Renal pelvis (tissue), 1 donor: ENCODE measurements at regions not wholly inside any gene's neighbourhood (a gene's known extent, or its start where the extent isn't known, plus 50 kb on each side); places are given as distances from the start of the nearest gene placed in this dataset.
A peak's percentile ranks its signal among the peaks of the same experiment; 100 is the strongest.
"Not testable (repeated sequence)": the region's sequence is repeated elsewhere in the genome, so short reads cannot be mapped to it uniquely, and the experiment has no call there.

ENCODE experiments used
- DNase-seq: peaks from one replicate; pipeline ENCODE4 v3.0.0-alpha.2; 2013

DNA sequence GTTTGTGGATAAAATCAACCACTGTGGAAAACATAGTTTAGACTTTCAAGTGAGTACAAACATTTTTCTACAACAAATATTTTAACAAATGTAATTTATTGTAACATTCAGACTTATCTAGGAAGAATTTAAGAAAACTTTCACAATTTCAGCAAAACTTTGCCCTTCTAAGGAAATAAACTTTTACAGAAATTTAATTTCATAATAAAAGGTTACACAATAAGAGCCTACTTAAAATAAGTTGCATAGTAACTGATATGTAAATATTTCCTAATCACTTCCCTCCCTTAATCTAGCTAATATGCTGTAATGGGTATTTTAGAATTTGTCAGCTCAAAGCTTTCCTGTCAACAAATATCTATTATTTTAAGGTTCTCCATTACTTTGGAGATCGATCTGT, 1899.9 kb downstream of the MAT2B start:
- no peak for DNase-seq

DNA sequence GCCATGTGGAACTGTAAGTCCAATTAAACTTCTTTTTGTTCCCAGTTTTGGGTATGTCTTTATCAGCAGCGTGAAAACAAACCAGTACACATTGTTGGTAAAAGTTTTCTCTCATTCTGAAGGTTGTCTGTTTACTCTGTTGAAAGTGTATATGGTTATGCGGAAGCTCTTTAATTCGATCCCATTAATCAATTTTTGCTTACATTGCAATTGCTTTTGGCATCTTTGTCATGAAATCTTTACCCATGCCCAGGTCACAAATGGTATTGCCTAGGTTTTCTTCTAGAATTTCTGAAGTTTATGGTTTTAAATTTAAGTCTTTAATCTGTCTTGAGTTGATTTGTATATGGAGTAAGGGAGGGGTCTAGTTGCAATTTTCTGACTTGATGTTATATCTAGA, 1901.9 kb downstream of the MAT2B start:
- DNase-seq: no peak

DNA sequence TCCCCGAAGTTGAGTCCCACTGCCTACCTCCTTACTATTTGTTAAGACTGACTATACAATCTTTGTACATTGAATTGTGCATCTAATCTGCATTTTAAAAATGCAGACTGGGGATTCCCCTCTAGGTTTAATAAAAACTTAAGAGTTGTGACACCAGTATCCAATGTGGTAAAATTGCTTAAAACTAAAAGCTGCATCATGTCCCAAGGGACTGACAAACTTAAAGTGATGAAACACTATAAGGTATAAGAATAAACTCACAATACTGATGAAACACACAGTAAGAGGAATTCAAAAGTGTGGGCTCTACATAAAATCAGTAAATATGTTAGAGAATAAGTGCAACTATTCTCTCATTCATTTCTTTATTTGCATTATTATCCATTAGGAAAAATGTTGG, 1905.1 kb downstream of the MAT2B start:
- DNase-seq: no peak

DNA sequence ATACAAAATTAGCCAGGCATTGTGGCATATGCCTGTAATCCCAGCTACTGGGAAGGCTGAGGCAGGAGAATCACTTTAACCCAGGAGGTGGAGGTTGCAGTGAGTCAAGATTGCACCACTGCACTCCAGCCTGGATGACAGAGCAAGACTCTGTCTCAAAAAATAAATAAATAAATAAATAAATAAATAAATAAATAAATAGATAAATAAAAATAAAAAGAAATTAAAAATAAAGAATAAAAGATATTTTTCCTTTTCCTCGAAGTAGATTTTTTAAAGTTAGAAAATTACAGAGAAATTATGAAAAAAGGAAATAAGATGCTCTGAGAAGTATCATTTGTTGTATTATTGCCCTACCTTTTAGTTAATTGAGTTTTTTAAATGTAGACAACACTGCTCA, 1906.1 kb downstream of the MAT2B start:
- not testable (repeated sequence) for DNase-seq

DNA sequence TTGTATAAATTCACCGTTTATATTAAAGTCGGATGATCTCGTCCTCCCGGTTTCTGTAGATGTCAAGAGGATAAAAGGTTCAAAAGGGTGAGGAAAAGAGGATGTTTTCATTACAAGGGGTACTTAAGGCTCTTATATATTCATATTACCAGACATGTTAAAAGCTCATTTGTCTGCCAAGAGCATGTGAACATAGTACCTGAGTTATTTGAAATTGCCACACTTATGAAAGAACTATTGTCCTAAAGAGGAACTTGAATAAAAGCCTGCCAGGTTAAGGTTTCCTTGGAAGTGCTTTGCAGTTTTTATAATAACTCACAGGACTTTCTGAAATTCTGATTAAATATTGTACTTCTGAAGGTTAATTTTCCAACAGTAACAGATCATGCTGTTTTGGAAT, 1915.1 kb downstream of the MAT2B start:
- DNase-seq: no peak

DNA sequence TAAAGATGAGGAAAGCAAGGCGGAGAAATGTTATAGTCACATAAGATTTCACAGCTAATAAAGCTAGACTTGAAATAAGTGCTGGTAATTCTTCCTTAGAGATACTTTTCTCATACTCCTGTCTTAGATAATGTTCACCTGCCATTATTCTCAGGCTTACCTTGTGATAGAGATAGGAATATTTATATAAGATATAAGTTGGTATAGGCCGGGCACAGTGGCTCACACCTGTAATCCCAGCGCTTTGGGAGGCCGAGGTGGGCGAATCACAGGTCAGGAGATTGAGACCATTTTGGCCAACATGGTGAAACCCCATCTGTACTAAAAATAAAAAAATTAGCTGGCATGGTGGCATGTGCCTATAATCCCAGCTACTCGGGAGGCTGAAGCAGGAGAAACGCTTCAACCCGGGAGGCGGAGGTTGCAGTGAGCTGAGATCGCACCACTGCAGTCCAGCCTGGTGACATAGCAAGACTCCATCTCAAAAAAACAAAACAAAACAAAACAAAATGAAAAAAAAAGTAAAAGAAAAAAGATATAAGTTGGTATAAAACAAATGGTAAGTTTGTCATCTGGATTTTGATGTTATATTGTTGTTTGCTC, 1918.4 kb downstream of the MAT2B start:
- DNase-seq: no peak

DNA sequence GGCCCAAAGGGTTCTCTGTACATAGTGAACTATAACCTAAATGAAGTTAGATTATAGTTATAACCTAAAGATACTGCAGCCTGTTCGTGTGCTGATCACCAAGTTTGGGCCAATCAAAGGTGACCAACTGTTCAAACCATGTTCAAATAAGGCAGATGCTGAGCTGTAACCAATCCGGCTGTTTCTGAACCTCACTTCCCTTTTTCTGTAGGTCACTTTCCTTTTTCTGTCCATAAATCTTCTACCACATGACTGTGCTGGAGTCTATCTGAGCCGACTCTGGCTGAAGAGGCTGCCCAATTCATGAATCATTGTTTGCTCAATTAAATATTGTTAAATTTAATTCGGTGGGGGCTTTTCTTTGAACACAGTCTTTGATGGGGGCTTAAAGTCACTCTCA, 1920.2 kb downstream of the MAT2B start:
- no peak for DNase-seq

DNA sequence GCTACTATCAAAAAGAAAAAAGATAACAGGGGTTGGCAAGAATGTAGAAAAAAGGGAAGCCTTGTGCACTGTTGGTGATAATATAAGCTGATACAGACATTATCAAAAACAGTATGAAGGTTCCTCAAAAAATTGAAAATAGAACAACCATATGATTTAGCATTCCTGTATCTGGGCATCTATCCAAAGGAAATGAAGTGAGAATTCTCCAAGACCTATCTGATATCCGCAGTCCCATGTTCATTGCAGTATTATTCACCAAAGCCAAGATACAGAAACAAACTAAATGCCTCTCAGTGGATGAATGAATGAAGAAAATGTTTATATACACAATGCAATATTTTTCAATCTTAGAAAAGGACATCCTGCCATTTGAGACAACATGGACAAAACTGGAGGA, 1943.3 kb downstream of the MAT2B start:
- DNase-seq: no peak

DNA sequence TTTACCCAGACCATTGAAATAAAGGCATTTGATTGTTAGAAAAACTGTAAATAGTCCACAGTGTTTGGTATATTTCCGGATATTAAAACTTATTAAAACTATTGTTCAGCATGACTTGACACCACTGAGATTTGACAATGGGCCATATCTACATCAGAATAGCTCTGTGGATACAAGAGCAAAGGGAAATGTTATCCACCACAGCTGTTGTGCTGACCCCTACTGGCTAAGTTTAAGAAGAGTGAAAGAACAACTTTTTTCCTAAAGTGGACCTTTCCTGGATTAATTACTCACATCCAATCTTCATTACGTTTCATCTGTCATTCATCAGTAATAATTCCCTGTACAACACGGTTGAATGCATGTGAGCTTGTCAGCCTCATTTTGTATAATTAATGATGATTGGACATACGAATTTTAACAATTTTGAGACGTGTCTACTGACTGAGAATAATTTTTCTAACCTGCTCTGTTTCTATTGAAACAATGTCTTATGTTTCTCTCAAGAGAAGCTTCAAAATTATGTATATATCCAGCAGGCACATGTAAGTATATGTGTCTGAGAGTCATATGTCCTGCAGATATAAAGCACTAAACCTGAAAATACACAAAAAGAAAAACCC, 1952.6 kb downstream of the MAT2B start:
- peak; percentile 20 for DNase-seq

DNA sequence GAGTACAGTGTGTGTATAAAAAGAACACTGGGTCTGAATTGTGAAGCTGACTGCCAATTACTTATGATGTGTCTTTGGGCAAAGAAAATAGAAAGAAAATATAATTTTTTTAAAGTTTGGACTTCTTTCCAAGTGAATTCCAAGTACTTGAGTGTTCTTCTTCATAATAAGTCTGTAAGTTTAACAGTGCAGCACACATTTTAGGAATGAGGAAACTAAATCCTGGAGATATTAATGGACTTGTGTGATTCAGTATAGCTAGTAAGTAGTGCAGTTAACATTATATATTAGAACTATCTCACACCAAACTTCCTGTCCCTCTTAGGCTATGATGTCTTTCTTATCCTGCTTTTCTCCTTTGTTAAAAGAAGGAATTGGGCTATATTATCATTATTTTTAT, 1953.8 kb downstream of the MAT2B start:
- no peak for DNase-seq

DNA sequence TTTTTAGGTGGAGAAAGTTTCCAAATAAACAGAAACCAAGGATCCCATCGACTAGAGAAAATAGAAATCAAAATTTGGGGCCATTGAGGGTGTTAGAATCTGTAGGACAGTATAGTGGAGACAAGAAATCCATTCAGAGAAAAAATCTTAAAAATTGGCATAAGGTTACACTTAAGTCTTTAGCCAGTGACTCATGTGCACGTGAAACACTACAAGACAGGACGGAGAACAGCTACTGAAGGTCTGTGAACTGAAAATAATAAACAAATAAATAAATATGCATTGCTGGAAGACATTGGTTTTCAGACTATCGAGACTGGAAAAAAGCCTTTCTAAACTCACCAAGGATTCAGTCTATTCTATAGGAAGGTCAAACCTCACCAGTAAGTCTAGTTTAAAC, 1955.5 kb downstream of the MAT2B start:
- DNase-seq: no peak

DNA sequence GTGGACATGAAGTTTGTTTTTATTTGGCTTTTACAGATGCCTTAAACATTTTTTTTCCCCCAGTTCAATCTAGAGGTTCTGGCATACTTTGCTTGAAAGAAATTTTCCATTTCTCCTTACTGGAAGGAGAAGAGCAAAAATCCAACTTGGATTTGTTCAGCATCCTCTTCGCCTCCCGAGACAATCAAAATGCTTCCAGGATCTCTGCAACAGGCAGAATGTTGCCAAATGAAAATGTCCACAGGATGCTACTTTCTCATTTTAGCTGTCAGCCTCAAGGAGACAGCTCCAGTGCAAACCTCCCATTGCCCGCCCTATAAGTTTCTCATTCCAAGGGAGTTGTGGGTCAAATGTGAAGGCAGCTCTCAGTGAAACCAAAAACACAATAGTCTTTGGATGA, 1972.1 kb downstream of the MAT2B start:
- DNase-seq: no peak

DNA sequence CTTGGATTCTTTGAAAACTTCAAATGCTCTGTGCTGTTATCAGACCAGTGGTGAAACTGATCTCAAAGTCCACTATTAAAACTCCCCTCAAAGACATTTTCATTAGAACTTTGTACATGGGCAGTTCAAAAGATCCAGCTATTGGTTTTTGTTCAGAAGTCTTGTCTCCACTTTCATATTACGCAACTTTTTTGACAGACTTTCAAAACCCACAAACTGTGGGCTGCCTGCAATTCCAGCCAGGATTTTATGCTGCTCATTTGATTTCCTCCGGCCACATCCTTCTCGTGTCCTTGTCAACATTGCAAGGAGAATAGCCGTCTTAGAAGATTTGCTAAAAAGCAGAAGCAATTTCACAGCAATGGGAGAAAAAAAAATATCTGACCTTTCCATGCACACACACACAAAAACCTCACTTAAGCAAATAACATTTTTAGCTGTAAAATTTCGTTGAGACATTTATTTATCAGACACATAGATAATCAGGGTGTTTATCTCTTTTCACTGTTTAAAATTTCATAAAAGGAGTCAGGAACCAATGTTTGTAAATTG, 1990.5 kb downstream of the MAT2B start:
- DNase-seq: no peak

DNA sequence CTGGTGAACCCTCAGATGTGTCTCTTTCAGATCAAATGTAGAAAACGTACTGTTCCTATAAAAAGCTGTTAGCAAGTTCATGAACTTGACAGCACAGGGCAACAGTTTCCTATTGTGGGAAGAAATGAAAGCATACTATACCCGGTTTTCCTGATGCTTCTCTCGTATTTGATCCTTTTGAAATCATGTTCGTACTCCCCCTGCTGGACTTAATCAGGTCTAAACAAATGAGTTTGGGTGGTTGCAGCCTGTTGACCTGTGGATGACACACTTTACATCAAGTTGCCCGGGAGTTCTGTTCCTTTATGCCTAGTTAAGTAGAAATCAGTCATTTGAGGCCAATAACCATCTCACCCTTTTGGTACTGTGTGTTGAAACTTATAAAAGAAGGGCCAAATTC, 1992.3 kb downstream of the MAT2B start:
- no peak for DNase-seq

DNA sequence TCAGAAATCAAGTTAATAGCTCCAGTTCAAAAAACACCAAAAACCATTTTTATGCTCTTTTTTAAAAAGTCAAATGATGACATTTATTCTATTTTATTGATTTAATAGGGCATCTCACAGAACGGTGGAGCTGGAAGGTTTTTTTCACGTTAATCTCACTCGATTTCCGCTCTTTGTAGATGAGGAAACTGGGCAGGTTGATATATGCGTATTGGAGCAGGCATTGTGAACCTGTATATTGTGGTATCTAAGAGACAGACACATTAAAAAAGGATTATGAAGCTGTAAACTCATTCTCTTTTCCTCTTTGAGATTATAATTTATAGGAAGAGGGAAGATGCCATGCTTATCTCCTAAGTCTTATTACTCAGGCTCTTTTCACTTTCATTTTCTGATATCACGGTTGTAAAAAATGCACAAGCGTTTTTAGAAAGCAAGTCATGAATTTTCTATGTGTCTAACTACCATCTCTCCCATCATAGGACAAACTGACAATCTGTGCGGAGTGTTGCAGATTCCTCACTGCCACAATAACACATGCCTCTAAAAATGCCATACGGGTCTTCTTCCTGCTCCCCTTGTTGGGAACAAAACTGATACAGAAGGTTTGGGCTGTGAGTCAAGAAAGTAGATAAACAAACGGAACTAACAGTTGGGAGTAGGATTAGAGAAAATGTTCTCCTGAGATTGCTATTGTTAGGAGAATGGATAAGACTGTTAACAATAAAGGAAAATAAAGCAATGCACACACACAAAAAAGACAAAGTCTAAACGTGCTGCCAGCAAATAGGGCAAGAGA, 1997.7 kb downstream of the MAT2B start:
- no peak for DNase-seq

DNA sequence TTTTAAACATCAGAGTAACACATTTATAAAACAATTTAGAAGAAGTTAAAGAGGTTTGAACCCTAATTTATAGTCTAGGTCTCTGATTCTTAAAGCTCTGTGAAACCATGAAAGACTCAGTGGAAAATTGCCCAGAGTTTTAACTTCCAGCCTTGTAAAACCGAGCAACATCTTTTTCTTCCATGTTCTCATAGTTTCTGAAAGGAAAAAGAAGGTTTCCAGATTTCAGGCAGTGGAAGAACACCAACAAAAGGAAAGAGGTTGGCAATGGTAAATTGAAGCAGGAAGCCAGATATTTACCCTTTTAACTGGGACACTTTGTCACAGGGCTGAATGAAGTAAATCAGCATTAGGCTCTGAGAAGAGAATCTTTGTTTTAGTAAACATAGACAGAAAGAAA, 1999.3 kb downstream of the MAT2B start:
- no peak for DNase-seq

DNA sequence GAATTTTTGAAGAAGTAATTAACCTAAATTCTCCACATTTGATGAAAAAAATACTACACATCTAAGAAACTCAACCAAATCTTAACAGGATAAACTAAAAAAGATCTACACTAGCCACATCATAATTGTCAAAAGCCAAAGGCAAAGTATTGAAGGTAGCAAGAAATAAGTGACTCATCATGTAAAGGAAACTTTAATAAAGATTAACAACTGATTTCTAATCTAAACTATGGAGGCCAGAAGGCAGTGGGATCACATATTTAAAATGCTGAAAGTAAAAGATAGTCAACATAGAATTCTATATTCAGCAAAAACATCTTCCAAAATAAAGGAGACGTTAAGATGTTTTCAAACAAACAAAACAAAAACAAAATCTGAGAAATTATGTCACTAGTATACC, 2002.9 kb downstream of the MAT2B start:
- no peak for DNase-seq

DNA sequence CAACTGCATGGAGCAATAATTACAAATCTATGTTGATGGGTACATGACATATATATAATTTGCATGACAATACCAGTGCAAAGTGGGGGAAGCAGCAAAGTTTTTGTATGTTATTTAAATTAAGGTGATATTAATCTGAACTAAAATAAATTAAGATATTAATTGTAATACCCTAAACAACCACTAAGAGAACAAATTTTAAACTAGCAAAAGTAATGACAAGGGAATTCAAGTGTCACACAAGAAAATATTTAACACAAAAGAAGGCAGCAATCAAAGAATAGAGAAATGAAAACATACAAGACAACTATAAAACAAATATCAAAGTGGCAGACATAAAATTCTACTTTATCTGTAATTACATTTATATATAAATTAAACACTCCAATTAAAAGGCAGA, 2003.4 kb downstream of the MAT2B start:
- DNase-seq: no peak

DNA sequence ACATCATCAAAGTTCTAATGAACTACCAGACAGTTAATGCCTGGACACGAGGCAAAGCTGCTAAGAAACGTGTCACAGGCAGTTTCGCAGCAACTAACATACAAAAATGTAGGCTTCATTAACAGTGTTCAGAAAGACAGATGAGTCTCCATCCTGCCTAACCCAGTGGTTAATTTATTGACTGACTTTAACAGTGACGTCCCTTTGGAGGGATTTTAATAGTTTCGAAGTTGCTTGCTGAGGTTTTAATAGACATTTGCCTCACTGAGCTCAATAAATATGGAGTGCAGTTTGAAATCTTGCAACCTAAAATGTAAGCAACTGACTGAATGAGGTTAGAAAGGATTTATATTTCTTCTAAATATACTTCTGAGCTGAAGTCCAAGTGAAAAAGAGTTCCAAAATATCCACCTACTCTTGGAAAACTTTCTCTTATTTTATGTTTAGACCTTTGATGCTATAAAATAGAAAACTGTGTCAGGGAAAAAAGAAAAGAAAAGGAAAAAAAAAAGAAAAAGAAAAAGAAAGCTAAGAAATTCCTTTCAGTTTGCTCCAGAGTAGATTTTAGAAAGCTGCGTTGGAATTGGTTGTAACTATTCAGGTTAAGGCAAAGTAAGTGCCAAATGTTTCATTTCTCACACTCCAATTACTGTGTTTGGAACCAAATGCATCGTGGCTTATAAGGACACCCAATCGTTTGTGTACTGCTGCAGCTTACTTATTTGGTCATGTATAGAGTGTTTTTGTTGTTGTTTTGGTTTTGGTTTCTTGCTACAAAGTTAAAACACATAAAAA, 2016.6 kb downstream of the MAT2B start:
- no peak for DNase-seq

DNA sequence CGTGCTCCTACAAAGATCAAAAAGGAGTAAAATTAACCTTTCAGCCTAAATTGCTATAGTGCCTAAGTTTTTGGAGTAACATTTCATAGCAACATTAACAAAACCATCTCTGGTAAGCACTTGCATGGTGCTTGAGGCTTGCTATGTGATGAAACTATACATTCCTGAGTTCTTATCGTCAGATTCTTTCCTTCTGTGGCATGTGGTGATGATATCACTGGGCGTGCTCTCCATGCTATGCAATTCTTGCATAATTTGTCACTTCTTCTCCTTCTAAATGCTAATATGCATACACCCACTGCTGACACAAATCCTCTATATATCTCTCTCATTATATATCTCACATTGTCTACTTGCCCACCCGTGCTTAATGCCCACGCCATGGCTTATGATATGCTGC, 2019.9 kb downstream of the MAT2B start:
- no peak for DNase-seq

DNA sequence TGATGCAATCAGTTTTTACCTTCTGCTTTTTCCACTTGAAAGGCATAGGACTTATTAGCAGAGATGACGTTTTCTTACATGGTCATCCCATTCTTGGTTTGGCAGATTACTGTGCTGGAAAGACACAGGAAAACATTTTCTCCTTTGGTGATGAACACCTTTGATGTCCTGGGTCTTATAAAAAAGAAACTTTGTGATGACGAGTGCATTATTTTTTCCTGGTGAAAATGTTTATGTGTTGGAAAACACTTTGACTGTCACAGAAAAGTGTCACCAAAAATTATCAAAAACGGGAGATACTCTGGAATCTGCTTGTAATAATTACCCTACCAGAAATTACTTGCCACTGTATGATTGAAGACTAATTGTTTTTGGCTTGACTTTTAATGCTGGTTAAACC, 2020.9 kb downstream of the MAT2B start:
- DNase-seq: no peak

DNA sequence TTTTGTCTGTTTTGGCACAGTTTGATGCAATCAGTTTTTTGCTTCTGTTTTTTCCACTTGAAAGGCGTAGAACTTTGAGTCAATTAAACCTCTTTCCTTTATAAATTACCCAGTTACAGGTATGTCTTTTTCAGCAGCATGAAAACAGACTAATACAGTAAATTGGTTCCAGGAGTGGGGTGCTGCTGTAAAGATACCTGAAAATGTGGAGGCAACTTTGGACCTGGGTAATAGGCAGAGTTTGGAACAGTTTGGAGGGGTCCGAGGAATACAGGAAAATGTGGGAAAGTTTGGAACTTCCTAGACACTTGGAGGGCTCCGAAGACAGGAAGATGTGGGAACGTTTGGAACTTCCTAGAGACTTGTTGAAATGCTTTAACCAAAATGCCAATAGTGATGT, 2022.2 kb downstream of the MAT2B start:
- DNase-seq: no peak
